ENCODE measurements at regions not wholly inside any gene's neighbourhood (a gene's known extent, or its start where the extent isn't known, plus 50 kb on each side); places are given as distances from the start of the nearest gene placed in this dataset.
"Not testable (repeated sequence)": the region's sequence is repeated elsewhere in the genome, so short reads cannot be mapped to it uniquely, and the experiment has no call there.

DNA sequence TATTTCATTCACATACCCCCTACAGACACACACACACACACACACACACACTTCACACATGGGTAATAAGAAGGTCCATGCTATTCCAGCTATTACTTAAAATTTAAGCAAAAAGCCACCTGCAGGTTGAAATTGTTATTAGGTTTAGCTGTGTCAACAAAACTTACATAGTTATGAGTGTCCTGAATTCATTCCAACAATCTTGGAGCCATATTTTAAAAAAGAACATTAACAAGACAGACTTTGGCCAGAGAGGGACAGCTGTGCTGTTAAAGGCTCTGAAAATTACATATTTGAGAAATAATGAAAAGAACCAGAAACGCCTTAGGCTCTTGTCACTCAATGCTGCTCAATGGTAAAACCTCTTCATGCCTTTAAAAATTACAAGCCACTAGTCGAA, 455.3 kb downstream of the EPM2A start:
- no peak for ATAC-seq
- Histone ChIP-seq H3K4me1 (no peaks in the 10 kb centered on the region), H3K27me3 (no peaks in the 10 kb centered on the region), H3K36me3 (no peaks in the 10 kb centered on the region), H3K9me3 (no peaks in the 10 kb centered on the region), H3K27ac (no peak overlapping the region), H3K4me3 (no peak overlapping the region)
- intact Hi-C loops (cut with DNase I): no loop called here
- TF ChIP-seq, protein P1, sequence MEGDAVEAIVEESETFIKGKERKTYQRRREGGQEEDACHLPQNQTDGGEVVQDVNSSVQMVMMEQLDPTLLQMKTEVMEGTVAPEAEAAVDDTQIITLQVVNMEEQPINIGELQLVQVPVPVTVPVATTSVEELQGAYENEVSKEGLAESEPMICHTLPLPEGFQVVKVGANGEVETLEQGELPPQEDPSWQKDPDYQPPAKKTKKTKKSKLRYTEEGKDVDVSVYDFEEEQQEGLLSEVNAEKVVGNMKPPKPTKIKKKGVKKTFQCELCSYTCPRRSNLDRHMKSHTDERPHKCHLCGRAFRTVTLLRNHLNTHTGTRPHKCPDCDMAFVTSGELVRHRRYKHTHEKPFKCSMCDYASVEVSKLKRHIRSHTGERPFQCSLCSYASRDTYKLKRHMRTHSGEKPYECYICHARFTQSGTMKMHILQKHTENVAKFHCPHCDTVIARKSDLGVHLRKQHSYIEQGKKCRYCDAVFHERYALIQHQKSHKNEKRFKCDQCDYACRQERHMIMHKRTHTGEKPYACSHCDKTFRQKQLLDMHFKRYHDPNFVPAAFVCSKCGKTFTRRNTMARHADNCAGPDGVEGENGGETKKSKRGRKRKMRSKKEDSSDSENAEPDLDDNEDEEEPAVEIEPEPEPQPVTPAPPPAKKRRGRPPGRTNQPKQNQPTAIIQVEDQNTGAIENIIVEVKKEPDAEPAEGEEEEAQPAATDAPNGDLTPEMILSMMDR (IDR thresholded peaks at IDR 0.05): no peak
- 58 to 60% methylated on average over 2 of the region's 2 CpGs for WGBS, 2 donors
- FAIRE-seq: no peak
- no peak for DNase-seq

DNA sequence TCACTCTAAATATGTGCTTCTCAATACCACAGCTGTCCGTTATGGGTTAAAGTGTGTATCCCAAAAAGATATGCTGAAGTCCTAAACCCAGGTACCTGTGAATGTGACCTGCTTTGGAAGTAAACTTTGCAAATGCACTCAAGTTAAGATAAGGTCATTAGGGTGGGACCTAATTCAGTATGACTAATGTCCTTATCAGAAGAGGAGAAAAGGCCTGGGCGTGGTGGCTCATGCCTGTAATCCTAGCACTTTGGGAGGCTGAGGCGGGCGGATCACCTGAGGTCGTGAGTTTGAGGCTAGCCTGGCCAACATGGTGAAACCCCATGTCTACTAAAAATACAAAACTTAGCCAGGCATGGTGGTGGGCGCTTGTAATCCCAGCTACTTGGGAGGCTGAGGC, 452.1 kb downstream of the EPM2A start:
- intact Hi-C loops (cut with DNase I); H3K9me3 ChIP-seq; H3K27me3 ChIP-seq; H3K4me3 ChIP-seq; H3K36me3 ChIP-seq; DNase-seq; H3K4me1 ChIP-seq; H3K27ac ChIP-seq; ATAC-seq; FAIRE-seq: not testable (repeated sequence)
- WGBS, 2 donors: 67 to 76% methylated on average over 6 of the region's 6 CpGs

DNA sequence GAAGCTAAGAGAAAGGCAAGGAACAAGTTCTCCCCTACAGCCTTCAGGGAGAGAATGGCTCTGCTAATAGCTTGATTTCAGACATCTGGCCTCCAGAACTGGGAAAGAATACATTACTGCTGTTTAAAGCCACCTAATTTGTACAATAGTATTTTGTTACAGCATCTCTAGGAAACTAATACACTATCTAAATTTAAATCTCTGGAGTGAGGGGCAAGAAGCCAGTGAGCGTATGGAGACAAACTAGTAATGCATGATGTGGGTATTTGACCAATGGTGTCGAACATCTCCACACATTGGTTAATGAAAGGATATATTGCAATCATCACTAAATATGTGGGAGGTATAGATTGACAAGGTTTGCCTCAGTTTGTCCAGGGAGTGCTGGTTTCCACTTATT, 451.5 kb downstream of the EPM2A start:
- intact Hi-C loops (cut with DNase I): no loop called here
- no peaks in the 10 kb centered on the region for H3K9me3 ChIP-seq
- no peaks in the 10 kb centered on the region for H3K27me3 ChIP-seq
- TF ChIP-seq, protein P1 (IDR thresholded peaks at IDR 0.05): no peak
- H3K4me3 ChIP-seq: no peak overlapping the region
- ATAC-seq: no peak
- FAIRE-seq: no peak
- H3K4me1 ChIP-seq: no peaks in the 10 kb centered on the region
- no peak overlapping the region for H3K27ac ChIP-seq
- WGBS, 2 donors: 86 to 94% methylated on average over 2 of the region's 2 CpGs
- no peak for DNase-seq
- no peaks in the 10 kb centered on the region for H3K36me3 ChIP-seq

DNA sequence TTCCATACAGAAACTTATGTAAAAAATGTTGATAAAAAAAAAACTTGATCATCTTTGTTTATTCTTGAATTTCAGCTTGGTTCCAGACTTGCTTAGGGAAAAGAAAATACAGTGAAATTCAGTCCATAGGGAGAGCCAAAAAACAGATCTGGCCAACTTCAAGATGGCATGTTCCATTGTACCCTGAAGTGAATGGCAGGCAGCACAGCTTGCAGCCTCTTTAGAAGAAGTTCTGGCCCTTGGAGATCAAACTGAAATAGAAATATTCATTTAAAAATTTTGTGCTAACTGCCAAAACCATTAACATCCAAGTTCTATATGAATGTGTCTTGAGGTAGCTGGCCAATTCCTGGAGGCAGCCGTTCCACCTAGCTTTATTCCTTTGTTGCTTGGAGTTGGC, 448.4 kb downstream of the EPM2A start:
- no peak for ATAC-seq
- H3K27me3 ChIP-seq: no peaks in the 10 kb centered on the region
- no peaks in the 10 kb centered on the region for H3K9me3 ChIP-seq
- DNase-seq: no peak
- intact Hi-C loops (cut with DNase I): no loop called here
- H3K4me3 ChIP-seq: no peak overlapping the region
- no peak overlapping the region for H3K27ac ChIP-seq
- H3K36me3 ChIP-seq: no peaks in the 10 kb centered on the region
- TF ChIP-seq, protein P1 (IDR thresholded peaks at IDR 0.05): no peak
- no peaks in the 10 kb centered on the region for H3K4me1 ChIP-seq
- no peak for FAIRE-seq
- WGBS, 2 donors: 59 to 90% methylated on average over 1 of the region's 1 CpG

DNA sequence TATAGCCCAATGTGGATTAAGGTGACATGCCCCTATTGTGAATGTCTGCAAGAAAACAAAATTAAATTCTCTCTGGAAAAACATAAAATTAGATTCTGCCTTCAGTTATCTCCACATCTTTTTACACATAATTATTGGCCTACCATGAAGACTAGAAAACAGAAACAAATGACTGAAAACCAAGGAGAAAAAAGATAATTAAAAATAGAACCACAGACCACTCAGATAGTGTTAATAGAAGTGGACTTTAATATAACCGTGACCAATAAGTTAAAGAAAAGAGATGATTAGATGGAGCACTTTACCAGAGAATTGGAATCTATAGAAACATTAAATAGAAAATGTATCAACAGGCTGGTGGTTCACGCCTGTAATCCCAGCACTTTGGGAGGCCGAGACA, 445.7 kb downstream of the EPM2A start:
- Histone ChIP-seq H3K36me3 (no peaks in the 10 kb centered on the region), H3K4me1 (no peaks in the 10 kb centered on the region), H3K27me3 (no peaks in the 10 kb centered on the region), H3K9me3 (no peaks in the 10 kb centered on the region), H3K27ac (no peak overlapping the region), H3K4me3 (no peak overlapping the region)
- ATAC-seq: no peak
- no peak for FAIRE-seq
- no peak for DNase-seq
- TF ChIP-seq, protein P1 (IDR thresholded peaks at IDR 0.05): no peak
- intact Hi-C loops (cut with DNase I): no loop called here
- WGBS, 2 donors: 81 to 84% methylated on average over 3 of the region's 3 CpGs

DNA sequence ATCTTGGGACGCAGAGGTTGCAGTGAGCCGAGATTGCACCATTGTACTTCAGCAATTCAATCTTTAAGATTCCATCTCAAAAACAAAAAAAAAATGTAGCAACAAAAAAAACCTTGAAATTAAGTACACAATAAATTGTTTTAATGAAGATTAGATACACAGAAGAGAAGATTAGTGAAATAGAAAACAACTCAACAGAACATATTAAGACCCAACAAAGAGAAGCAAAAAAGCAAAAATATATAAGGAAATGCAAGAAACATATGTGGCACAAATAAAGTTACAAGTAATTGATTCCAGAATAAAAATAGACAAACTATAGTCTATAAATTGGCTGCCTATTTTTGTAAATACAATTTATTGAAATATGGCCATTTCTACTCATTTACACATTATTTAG, 445.2 kb downstream of the EPM2A start:
- Histone ChIP-seq H3K36me3 (no peaks in the 10 kb centered on the region), H3K27me3 (no peaks in the 10 kb centered on the region), H3K4me1 (no peaks in the 10 kb centered on the region), H3K9me3 (no peaks in the 10 kb centered on the region), H3K4me3 (no peak overlapping the region), H3K27ac (no peak overlapping the region)
- FAIRE-seq: no peak
- intact Hi-C loops (cut with DNase I): no loop called here
- WGBS, 2 donors: 90 to 91% methylated on average over 2 of the region's 2 CpGs
- ATAC-seq: no peak
- TF ChIP-seq, protein P1 (IDR thresholded peaks at IDR 0.05): no peak
- DNase-seq: no peak
